HL-60/S4 (cell line): ENCODE measurements at regions not wholly inside any gene's neighbourhood (a gene's known extent, or its start where the extent isn't known, plus 50 kb on each side); places are given as distances from the start of the nearest gene placed in this dataset.

Experiments used
- in situ Hi-C: fragments of 300-500 bp; cut with MboI; formaldehyde crosslinking; loops from 2 replicates; pipeline ENCODE4 v1.14.3; 2022; ENCODE audit warnings: low sequenced_read_pairs

- in situ Hi-C loops, result no loop called here
Measured at GRCh38 chr13:40270726-40271125, 395.7 kb downstream of the FOXO1 start.

- in situ Hi-C loops, result no loop called here
Measured at GRCh38 chr13:40271271-40271885, 395.1 kb downstream of the FOXO1 start.

- in situ Hi-C loops, result no loop called here
Measured at GRCh38 chr13:40271931-40272775, 394.3 kb downstream of the FOXO1 start.

DNA sequence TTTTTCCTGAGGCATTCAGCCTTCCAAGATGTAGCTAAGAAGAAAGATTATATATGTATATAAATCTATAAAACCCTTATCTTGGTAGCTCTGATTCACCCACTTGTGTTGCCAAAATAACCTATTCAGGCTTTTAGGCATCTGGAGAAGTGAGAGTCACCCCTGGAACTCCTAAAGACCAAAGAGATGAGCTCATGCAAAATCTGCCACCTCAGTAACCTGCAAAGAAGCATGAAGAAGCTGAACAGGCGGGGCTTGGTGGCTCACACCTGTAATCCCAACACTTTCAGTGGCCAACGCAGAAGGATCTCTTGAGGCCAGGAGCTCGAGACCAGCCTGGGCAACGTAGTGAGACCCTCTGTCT lies 393.7 kb downstream of the FOXO1 start:
- in situ Hi-C loops, result no loop called here

DNA sequence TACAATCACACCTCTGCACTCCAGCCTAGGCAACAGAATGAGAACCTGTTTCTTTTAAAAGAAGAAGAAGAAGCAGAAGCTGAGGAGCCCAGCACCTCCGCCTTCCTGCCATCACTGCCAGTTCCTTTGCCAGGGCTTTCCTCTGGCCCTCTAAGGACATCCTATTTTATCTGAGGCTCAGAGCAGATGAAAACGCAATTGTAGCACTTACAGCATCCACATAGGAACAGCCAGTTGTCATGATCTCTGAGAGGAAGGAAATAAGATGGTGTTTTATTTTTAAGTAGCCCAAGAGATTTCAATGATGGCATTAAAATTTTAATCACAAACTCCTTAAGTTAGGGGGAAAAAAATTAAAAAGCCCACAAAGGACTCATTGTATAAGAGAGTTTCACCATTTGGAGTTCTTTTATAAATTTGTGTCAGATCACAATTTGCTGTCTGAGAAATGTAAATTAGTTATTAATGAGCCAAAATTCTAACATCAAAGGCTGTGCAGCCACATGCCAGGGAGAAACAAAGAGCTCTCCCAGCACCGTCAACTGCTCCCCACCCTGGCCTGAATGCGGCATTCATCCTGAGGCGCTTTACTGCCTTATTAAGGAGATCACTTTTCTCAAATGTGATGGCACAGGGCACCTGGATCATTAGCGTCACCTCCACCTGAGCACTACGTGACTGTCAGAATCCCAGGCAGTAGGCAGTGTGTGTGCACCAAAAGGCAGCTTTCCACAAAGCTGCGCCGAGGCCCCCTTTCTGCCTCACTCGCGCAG lies 393.0 kb downstream of the FOXO1 start:
- in situ Hi-C loops, result no loop called here

- in situ Hi-C loops, result no loop called here
Measured at GRCh38 chr13:40274103-40274502, 392.3 kb downstream of the FOXO1 start.

GRCh38 chr13:40275155-40275554 lies 391.3 kb downstream of the FOXO1 start:
- in situ Hi-C loops, result no loop called here

GRCh38 chr13:40275636-40276035 lies 390.8 kb downstream of the FOXO1 start:
- in situ Hi-C loops, result no loop called here

DNA sequence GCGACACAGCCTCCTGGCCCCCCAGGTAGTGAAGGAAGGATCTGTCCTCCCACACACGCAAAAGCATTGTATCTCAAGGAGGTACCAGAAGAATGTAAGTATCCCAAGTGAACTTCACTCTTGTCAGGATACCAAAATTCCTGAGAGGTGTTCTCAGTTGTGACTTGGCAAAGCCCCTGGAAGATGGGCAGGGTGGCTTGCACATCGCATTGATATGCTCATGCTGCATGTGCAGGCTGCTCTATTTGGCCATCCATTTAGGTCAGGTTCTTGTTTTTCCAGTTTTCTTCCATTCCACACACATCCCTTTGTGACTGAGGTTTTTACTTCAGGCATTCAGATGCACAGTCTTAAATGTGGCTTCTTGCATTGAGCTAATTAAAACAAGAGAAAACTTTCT lies 382.8 kb downstream of the FOXO1 start:
- in situ Hi-C loops, result no loop called here

DNA sequence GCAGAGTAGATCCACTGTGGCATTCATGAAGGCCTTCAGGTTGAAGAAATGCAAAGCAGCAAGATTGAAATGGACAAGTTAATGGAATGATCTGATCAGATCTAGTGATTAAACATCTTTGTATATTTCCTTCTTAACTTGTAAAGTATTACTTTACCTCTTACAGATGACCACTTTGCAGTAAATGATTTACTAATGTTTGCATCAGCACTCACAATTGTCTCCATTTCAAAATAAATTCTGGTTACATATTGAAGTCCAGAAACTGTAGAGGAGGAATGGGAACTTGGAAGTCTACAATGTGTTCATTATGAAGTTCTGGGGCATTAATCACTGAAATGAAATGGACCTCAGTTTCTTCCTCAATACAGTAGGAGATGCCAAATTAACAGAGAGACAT lies 380.8 kb downstream of the FOXO1 start:
- in situ Hi-C loops, result no loop called here

- in situ Hi-C loops, result no loop called here
Measured at GRCh38 chr13:40287428-40287827, 379.0 kb downstream of the FOXO1 start.

GRCh38 chr13:40288259-40288658 lies 378.2 kb downstream of the FOXO1 start:
- in situ Hi-C loops, result no loop called here

DNA sequence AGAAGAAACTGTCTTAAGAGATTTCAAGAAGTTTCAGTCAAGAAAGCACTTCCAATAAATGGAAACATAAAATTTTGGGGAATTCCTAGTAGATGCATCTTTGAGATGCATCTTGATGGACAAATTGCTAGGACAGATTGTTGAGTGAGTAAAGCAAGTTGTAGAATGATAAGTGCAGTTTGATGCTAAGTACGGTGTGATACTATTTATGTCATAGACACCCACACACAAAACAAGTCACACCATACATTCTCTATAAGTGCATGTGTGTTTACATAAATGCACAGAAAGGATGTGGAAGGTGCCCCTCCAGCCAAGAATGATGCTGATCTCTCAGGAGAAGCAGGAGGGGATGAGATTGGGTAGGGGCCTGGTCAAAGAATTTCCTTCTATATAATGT lies 375.7 kb downstream of the FOXO1 start:
- in situ Hi-C loops, result no loop called here

DNA sequence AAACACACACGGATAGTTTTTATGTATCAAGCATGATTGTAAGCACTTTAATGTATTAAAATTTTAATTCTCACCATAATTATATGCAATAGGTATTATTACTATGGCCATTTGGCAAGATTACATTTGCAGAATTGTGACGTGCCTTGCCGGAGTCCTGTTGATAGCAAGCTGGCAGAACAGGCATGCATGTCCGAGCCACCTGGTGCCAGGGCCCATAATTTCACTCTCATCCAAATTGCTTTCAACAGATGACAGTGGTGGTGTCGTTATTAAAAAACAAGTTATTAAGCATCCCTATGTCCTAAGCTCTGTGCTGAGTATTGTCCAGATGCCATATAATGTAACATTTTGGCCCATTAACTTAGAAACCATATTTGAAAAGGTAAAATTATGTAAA lies 374.3 kb downstream of the FOXO1 start:
- in situ Hi-C loops, result no loop called here

GRCh38 chr13:40292536-40292935 lies 373.9 kb downstream of the FOXO1 start:
- in situ Hi-C loops, result no loop called here

GRCh38 chr13:40302351-40302750 lies 364.1 kb downstream of the FOXO1 start:
- in situ Hi-C loops, result no loop called here

DNA sequence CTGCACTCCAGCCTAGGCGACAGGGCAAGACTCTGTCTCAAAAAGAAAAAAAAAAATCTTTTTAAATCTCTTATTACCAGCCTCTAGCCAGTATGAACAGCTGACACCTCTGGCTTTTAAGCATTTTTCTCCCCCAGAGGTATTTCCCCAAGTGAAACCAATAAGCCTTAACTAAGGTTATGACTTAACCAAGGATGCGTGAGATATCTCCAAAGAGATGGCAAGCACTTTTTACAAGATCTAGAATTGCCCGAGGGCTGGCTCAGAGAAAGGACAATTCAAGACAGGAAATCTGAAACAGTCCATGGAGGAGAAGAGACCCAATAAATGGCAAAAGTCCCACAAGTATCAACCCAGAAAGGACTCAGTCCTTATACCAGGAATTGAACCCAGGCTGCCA lies 362.1 kb downstream of the FOXO1 start:
- in situ Hi-C loops, result no loop called here

DNA sequence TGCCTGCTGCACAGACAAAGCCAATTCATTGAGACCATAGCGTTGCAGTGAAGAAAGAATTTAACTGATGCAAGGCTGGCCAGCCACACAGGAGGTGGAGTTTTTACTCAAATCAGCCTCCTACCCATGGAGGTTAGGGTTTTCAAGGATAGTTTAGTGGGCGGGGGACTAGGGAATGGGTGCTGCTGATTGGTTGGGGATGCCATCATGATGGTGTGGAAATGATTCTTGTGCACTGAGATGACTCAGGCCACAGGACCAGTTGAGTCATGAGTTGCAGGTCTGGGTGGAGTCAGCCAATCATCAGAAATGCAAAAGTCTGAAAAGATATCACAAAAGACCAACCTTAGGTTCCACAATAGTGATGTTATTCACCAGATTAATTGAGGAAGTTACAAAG lies 359.6 kb downstream of the FOXO1 start:
- in situ Hi-C loops, result no loop called here

DNA sequence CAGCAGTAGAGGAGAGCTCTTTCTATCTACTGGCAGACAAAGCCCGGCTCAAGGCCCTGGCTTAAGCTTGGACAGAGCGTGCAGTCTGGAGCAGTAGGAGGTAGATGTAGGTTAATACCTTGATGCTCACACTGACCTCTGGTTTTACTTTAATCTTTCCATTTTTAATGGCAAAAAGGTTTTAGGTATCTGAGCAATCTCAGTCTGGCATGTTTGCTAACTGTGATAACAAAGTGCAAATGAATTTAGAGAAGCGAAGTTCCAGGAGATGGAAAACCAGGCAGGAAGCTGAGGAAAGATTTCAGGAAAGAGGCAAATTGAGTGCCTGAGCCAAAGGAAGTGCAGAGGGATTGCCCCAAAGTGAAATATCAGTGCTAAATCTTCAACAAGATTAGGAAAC lies 356.6 kb downstream of the FOXO1 start:
- in situ Hi-C loops, result no loop called here

GRCh38 chr13:40311356-40312101 lies 354.9 kb downstream of the FOXO1 start:
- in situ Hi-C loops, result no loop called here
